HG03469 (cell line): ENCODE measurements at regions not wholly inside any gene's neighbourhood (a gene's known extent, or its start where the extent isn't known, plus 50 kb on each side); places are given as distances from the start of the nearest gene placed in this dataset.

Experiments used
- ATAC-seq: cut with Tn5 transposase; IDR thresholded peaks from one replicate; pipeline ENCODE4 v1.9.1; 2021; ENCODE audit warnings: mild to moderate bottlenecking, moderate library complexity, moderate number of reproducible peaks; ENCODE audit not compliant: unreplicated experiment

DNA sequence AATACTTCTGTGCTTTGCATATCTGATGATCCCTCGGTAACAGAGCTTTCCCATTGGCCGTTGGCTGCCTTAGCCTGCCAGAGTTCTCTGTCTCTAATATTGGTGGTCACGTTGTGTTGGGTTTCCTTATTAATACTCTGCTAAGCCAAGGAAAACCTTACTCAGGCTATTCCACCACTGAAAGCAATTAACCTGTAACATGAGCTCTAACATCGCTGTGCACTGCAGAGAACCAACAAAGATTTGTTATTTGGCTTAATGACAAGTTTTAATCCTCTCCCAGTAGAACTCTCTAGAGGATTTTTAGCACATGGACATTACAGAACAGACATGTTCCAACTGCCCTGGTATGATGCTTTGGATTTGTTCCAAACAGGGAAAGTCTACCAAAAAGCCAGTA is 825.9 kb upstream of the POU3F3 start:
- no peak for ATAC-seq

DNA sequence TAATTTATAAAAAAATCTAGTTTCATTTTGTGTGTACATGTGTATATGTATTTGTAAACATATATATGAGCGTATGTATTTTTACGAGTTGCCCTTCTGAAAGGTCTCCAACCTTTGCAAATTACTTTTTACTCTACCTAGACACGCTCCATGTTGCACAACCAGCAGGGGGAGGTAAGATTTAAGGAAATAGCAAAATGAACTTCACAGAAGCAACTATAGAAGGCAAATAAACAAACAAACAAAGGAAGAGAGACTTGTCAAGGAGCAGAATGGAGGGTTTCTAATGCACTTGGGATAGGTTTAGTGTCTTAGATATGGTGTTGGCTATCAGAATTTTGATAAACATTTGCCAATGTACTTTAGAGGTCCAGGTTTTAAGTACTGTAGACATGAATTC is 820.5 kb upstream of the POU3F3 start:
- no peak for ATAC-seq

DNA sequence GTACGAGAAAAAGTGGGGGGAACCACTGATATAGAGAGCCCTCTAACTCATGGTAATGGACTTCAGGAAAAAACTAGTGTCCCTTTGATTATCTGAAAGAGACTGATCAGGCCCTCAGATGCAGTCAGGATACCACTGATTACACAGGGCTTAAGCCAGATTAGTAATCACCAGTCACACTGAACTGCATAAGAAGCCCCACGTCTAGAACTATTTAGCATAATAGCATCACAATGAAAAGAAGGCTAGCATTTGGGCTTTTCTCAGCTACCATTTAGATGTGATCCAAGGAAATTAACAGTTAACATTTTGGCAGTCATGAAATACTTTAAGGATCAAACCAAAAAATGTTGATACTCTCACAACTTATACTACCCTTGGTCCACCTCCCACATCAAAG is 813.1 kb upstream of the POU3F3 start:
- ATAC-seq, result no peak

DNA sequence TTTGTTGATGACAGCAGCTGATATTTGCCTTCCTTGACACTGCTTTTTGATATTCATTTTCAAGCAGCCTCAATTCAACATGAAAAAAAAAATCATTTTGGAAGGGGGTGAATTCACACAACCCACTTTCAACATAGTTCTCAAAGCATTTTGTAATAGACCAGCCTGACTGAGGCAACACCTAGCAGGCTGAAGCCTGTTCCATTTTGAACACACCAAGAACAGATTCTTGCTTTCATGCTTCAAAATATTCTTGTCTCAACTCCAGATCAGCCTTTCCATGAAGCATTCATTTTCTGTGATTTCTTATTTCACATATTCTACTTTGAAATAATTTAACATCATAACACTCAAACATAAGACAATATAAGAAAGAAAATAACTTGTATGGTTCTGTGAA is 812.6 kb upstream of the POU3F3 start:
- no peak for ATAC-seq

DNA sequence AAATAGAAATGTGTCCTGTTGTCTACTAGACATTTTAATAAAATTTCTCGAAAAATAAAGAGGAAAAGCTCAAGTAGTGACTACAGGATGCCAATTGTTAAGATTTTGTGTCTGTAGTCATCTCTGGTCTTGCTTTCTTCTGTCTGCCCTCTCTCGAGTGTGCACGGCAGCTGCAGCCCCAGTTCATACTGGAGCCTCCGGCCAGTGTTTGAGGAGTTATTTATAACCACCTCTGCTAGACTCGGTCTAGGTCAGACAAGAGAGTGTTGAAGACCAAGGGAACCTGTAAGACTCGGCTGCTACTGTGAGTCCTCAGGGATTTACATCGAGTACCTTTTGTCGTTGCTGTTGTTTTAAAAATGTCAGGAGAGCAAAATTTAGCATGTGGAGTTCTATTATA is 810.1 kb upstream of the POU3F3 start:
- ATAC-seq, result no peak

DNA sequence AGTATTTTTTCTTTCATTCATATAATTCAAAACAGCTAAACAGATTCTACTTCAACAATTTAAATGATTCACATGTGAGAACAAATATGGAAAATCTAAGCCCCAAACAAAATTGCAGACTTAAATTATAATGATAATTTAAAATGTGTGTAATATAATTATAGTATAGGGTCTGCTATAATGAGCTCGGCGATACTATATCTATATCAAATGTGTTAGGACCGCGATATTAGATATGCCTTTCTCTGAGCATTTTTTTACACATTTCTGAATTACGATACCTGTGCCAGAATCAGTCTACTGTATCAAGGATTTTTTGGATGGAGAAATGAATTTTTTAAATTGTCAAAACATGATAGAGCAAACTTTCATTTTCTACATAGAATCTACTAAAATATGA is 808.8 kb upstream of the POU3F3 start:
- no peak for ATAC-seq

DNA sequence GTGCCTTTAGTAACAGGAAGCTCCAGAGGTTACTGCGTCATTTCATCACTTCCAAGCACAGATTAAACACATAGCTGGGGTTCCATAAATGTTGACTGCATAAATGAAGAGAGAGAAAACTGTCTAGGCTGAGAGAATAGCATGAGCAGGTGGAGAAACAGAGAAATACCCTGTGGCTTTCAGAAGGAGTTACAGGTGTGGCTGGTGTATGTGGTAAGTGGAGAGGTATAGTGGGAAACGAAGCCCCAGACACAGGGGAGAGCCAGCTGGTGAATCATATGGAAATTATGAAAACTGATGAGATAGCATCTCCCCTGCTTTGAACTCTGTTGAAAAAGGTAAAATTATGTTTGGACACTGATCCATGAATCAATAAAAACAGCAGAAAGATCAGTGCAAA is 807.4 kb upstream of the POU3F3 start:
- ATAC-seq, result no peak

DNA sequence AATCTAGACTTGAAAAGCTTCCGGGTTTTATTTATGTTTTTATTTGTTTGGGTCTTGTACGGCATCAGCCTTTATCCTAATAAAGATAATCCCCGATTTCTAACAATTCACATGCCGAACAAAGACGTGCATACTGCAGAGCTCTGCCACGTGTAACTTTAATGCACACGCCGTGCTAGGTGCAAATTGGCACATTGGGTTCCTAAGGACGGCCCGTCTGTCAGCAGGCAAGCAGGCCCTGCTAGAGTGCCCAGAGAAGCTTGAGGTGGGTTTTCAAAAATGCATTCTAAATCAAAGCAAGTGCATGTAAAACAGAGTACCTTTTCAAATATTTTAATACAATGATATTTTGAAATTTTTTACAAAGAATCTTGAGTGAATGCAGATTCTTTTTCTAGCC is 806.4 kb upstream of the POU3F3 start:
- ATAC-seq, result no peak

DNA sequence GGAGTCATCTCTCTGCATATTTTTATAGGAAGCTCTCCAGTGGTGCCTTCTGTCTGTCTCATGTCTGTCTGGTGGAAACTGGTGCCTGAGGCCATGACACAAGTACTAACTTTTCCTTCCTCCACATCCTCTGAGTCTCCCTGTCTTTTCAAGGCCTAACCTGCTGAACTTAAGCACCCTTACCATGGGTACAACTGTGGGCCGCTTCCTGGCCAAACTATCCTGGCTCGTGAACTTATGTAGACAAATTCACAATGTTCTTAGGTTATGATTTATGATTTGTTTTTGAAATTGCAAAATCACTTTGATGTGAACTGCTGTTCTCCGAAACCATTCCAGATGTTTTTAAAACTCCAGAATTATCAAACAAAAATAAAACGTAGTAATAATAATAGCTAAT is 804.5 kb upstream of the POU3F3 start:
- ATAC-seq, result no peak

DNA sequence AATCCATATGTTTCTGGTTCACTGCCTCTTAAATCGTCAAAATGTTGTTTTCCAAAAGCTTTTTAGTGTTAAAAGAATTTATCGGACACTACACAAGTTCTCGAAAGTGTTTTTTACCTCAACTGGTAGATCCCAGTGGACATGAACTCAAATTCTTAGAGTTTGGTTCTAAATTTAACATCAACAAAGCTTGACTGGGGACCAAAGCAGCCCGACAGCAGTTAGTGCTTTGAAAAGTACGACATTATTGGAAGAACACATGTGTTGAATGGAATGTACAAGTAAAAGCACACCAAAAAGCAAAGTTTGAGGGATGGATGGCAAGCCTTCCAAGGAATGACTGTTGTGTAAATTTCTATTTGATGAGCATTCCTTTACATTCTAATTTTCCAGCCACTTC is 803.9 kb upstream of the POU3F3 start:
- ATAC-seq, result no peak

DNA sequence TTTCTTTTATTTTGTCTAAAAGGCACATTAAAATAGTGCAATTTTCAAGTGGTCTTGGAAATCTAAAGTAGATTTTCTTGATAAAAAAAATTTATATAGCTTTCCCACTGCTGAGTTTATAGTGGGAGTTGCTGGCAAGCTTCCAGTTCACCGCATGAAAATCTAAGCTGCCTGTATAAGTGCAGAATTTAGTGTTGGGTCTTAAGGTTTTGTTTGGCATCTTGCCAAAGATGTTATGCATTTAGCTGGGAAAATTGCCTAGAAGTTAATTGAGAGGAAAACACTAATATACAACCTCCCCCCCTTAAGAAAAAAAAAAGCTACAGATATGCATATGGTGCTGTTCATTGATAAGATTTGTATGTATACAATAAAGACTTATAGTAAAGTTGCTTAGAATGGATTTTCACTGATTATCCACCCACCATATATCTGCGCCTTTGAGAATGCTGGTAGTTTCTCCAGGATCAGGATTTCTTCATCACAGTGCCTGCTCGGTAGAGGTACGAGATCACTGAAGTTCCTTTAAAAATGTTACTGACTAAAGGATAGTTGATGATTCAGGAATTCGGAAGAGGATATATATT is 803.2 kb upstream of the POU3F3 start:
- ATAC-seq, result no peak

DNA sequence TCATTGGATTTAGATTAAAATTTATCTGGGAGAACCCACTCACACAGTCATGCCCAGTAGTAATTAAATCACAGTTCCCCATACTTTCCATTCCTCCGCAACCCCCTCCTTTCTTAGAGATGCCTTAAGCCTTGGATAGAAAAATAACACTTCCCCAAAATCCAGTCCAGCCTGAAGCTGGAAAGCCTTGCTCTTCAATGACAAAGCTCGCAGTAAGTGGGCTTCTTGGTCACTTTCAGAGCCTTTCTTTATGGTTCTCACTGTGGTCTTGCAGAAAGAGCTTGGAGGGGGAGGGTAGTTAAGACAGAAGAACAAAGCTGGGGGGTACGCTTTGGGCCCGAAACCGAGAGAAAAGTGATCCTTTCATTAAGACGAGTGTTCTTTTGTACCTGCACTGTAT is 802.1 kb upstream of the POU3F3 start:
- no peak for ATAC-seq

DNA sequence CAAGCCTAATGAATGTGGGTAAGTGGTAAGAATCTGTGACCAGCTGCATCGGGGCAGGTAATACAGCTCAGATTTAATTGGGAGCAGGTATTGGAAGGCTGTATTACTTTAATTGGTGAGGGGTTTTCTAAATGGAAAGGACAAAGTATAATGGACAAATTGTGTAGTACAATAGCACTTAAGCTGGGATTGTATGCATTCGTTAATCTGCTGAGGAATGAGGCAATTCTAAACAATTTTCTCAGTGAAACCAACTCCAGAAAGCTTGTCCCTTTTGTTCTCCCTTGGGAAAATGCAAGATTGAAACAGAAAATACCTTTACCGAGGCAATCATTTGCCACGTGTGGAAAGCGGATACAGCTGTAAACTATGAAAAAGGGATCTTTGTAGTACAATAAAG is 801.6 kb upstream of the POU3F3 start:
- ATAC-seq, result no peak

DNA sequence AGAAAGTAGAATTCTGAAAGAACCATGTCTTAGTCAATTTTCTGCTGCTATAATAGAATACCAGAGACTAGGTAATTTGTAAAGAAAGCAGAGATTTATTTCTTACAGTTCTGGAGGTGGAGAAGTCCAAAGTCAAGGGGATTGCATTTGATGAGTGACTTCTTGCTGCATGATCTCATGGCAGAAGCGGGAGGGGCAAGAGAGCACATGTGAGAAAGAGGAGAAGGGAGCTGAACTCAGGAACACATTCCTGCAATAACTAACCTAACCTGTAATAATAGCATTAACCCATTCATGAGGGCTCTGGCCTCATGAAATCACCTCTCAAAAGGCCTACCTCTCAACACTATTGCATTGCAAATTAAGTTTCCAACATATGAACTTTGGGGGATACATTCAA is 797.5 kb upstream of the POU3F3 start:
- ATAC-seq, result no peak

DNA sequence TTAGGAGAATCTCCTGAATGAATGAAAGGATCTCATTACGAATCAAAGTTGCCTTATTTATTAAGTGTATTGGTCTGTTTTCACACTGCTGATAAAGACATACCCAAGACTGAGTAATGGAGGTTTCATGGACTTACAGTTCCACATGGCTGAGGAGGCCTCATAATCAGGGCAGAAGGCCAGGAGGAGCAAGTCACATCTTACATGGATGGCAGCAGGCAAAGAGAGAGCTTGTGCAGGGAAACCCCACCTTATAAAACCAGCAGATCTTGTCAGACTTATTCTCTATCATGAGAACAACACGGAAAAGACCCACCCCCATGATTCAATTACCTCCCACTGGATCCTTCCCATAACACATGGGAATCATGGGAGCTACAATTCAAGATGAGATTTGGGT is 785.2 kb upstream of the POU3F3 start:
- ATAC-seq, result no peak

DNA sequence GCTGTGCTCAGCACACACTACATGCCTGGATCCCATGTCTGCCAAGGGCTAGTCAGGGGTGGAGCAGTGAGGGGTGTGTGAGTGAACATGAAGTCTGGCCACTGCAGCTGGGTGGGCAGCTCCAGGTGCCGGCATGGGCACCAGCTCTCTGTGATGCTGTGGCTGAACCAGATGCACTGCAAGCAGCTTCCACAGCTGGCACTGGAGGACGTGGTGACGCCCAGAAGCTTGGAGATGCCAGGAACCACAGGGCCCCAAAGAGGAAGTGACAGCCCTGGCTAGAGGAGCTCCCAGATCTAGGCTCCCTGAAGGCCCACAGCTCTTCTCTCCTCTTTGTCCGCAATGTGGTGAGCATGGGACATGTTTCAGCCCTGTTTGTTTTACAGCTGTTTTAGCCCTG is 776.3 kb upstream of the POU3F3 start:
- no peak for ATAC-seq

DNA sequence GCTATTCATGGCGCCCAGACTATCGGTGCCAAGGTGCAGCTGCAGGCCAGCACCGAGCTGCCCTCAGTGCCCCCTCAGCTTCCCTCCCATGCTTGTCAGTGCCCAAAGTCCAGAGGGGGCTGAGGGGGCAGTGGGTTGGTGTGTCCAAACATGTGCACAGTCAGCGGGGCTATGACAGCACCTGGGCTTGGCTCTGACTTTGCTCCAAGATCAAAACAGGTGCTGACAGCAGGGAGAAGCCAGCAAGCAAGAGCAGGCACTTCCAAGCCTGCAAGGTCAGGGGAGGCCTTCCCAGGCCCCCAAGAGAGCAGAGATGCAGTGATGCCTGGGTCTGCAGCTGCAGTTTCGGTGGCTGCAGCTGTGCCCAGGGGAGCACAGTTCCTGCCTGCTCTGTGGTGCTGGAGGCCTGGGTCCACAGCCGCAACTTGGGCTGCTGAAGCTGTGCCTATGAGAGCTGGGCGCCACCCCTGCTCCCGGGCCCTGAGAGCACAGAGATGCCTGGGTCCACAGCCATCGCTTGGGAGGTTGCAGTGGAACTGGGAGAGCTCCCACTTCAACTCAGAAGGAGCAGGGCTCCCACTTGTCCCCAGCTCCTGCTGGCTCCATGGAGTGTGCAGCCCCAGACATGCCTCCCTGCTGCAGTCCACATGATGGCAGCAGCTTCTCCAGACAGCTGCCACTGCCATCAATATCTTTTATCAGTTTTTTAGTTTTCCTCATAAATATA is 775.3 kb upstream of the POU3F3 start:
- no peak for ATAC-seq

DNA sequence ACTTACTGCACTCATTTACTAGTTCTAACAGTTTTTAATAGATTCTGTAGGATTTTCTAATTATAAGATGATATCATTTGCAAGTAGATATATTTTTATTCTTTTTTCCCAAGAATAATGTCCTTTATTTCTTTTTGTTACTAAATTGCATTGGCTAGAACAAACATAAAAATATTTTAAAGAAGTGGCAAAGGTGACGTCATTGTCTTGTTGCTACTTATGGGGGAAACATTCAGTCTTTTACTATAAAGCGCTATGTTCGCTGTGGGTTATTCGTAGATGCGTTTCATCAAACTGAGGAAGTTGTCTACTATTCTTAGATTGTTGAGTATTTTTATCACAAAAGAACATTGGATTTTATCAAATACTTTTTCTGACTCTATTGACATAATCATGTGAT is 765.2 kb upstream of the POU3F3 start:
- ATAC-seq, result no peak

DNA sequence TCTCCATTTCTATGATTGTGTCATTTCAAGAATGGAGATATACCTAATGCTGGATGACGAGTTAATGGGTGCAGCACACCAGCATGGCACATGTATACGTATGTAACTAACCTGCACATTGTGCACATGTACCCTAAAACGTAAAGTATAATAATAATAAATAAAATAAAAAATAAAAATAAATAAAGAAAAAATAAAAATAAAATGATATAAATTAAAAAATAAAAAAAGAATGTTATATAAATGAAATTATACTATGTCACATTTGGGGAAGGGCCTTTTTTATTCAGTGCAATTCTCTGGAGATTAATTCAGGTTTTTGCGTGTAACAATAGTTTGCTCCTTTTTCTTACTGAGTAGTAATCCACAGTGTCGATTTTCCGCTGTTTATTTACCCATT is 763.5 kb upstream of the POU3F3 start:
- no peak for ATAC-seq

DNA sequence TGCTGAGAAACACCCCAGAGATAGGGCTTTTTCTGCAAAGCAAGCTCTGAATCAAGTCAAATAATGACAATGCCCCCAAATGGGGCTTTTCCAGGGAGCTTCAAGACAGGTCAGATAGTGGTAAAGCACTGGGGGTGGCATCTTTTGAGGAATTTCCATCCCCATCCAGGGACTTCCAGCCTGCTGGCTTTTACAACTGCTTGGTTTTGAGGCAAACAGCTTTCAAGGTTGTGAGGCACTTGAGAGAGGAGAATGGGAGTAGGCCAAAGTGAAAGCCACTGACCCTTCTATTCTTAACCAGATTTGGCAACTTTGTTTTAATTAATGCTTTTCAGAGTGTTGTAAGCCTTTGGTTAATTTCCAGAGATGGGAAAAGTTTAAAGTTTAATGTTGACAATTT is 762.0 kb upstream of the POU3F3 start:
- no peak for ATAC-seq

DNA sequence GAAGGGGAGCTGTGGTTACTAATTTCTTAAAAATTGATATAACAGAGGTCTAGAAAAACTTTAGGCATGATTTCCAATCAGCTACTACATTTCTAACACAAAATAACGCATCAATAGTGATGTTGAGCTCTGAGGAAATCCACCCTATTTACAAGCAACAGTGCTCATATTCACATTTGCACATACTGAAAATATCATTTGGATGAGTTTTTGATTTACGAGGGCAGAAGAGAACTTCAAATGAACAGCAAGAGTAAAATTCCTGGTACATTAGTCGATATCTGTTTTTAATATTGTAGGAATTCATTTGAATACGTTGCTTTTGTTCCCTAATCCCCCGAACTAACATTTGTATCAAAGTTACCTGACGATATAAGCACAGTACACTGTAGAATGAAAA is 761.0 kb upstream of the POU3F3 start:
- no peak for ATAC-seq

DNA sequence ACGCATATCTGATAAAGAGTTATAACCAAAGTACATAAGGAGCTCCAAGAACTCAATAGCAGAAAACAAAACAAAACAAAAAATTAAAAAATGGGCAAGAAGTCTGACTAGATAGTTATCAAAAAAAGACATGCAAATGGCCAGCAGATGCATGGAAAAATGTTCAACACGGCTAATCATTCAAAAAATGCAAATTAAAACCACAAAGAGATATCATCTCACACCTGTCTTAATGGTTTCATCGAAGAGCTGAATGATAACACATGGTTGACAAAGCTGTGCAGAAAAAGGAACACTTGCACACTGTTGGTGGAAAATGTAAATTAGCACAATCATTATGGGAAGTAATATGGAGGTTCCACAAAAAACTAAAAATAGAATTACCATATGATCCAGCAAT is 751.3 kb upstream of the POU3F3 start:
- no peak for ATAC-seq

DNA sequence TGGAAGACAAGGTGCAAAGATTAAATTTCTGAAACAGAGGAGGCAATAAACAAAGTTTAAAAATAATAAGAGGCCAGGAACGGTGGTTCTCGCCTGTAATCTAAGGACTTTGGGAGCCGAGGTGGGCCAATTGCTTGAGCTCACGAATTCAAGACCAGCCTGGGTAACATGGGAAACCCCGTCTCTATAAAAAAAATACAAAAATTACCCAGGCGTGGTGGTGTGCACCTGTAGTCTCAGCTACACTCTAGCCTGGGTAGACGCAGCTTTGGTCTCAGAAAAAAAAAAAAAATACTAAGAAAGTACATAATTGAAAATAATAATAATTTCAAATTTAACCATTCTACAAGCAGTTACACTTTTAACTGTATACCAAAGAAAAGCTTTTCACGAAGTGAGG is 744.6 kb upstream of the POU3F3 start:
- no peak for ATAC-seq
